Activated CD8-positive, alpha-beta memory T cell treated with anti-CD3 and anti-CD28 coated beads, Interleukin-2, amount 50 U/mL, for 48 hours (primary cell): ENCODE measurements at regions not wholly inside any gene's neighbourhood (a gene's known extent, or its start where the extent isn't known, plus 50 kb on each side); places are given as distances from the start of the nearest gene placed in this dataset.

Source experiments
- DNase-seq: peaks from one replicate; pipeline ENCODE4 v3.0.0-alpha.2; 2020

DNA sequence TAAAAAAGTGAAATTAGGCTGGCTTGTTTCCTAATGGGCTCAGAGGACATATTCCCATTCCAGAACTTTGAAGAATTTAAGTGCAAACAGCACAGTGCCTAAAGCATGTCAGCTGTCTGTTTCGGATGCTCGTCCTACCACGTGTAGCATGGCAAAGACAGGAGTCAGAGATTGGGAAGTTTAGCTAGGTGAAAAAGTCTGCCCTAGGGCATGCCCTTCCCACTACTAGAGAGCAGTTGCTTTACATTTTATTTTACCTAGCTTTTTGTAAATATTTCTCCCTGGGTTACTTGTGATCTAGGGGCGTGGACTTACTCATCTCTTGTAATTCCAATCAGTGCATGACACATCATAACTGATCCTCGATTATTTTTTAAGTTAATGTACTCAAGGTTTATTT is 111.1 kb downstream of the LMO4 start:
- no peak for DNase-seq

DNA sequence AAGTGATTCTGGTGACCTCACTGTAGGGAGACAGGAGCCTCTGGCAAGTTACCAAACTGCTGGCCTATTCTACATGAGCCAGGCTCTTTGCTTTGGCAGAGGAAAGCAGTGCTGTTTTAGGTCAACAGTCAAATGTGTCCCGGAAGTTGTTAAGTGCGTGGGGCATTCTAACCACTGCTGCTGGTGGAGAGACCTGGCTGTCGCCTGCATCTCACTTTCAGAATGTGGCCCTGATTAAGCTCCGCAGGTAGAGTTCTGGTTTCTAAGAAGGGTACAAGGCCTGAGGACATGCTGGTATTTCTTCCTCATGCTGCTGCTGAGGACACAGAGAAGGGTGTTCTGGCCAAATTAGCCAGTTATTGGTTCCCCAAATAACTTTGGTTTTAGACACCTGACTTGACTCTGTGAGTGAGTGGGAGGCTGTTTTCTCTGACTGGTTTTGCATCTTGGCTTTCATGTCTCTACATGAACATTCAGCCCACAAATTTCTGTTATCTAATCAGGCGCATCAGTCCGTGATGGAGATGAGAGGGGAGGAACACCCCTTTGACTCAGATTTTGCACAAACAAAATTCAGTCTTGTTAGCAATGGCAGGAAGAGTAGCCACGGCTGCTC is 120.8 kb downstream of the LMO4 start:
- DNase-seq, result peak; percentile 54

DNA sequence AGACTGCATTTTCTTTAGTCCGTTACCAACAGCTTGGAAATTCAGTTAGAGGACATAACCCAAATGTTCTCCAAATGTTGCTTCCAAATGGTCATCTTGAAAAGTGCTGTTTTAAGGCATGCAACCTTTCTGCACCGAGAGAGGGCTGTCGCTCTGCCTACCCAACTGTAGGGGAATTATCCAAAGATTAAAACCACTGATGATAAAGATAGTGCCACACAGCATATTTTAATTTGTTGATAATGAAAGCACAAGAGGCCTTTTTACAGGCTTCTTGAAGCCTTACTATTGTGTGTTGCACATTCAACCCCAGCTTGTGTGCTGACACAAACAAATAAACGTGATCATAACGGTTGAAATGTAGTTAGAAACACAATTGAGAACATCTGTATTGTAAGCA is 121.5 kb downstream of the LMO4 start:
- DNase-seq, result no peak

DNA sequence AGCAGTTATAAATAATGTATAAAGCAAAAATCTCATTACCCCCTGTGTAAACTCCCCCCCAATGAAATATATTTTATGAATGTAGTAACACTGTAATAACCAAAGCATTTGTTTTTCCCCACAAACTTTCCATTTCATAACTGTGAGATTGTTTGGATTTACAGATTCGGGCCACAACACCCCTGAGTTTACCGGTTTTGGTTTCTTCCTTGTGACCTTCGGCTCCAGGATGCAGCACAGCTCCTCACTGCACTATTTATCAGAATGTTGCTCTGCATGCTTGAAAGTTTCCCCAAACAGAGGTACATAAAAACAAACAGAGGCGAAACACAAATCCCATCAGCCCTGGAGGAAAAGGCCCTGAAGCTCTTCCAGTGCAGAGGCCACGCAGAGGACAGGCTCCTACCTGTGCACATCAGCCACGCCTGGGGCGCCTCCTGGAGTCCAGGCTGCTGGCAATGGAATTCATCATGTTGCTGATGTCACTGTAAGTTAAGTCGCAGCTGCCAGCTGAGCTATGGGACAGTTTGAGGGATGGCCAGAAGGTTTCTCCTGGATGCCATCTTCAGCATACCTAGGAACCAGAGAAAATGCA is 122.0 kb downstream of the LMO4 start:
- DNase-seq, result no peak

DNA sequence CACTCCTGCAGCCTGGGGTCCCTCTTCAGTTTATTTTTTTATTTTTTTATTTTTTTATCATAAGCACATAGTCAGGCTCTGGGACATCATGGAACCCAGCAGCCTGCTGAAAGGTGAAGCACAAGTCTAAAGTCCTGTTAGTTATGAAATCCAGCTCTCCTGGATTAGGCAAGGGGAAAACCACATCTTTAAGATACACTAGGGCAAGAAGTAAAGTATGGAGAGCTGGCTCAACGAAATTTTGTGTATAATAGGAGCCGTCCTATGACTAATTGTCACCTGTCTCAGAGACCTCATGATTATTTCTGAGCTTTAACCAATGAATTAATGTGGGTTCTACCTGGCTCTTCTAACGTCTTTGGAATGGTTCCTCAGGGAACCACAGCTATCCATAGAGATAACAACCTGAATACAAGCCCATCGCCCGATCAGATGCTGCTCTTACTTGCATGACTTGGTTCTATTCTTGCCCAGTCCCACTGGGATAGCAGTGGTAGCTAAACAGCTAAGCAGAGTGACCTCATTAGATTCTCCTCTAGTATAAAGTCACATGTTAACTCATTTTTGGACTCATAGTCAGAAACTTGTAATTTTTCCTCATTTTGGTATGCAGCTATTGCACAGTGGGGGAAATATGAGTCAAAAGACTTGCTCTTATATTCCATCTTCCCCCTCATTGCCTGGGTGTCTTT is 122.7 kb downstream of the LMO4 start:
- no peak for DNase-seq

DNA sequence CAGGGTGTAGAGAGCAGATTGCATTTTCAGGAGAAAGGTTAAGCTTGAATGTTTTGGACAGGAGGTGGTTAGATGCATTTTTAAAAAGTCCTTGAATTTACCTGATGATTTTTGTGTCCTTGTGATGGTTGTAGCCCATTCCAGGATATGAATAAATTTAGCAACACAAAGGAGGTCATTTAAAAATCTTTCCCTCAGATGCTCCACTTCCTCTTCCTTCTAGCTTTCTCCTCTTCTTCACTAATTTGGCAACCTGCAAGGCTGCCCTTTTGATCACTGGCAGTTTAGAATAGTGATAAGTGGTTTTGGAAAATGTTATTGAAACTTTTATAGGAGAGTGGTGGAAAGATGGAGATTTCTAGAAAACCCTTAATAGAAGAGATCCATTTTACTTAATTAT is 124.0 kb downstream of the LMO4 start:
- DNase-seq, result no peak

DNA sequence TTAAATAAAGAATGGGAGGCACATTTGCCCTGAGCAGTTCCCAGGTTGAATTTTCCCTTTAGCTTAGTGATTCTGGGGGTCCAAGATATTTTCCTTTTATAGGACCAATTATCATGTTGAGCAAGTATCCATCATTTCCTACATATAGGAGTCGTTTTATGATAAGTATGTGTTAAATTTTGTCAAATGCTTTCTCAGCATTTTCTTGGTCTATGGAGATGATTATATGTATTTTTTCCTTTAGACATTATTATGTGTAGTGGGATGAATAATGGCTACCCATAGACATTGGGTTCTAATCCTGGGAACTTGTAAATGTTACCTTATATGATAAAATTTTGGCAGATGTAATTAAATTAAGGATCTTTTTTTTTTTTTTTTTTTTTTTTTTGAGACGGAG is 128.7 kb downstream of the LMO4 start:
- DNase-seq, result no peak

DNA sequence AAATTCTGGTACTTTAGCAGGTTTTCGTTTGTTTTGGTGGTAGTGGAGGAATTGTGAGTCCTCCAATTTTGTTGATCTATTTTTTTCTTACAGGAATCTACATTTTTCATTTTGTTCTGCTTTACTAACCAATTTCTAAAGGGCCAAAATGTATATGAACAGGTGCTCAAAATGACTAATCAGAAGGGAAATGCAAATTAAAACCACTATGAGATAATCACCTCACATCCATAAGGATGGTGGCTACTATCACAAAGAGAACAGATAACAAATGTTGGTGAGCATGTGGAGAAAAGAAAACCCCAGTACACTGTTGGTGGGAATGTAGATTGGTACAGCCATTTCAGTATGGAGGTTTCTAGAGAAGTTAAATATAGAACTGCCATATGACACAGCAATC is 134.2 kb downstream of the LMO4 start:
- DNase-seq, result no peak

DNA sequence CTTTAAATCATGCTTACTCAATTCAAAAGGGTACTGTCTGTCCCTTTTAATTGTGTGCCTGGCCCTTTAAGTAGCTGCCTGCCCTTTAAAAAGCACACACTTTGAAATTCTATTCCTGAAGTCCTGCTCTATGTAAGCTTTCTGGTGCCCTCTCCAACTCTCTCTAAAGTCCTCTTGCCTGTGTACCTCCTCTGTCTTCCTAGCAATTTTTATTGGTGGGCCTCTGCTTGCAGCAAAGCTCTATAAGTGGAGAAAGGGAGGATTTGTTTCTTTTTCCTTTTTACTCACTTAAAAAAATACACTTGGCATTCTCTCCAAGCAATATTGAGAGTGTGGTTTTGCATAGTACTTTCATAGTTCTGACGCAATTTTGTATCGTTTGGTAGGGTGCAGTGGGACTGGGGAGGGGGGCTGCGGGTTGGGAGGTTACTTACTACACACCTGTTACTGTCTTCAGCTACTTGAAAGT is 135.4 kb downstream of the LMO4 start:
- no peak for DNase-seq

DNA sequence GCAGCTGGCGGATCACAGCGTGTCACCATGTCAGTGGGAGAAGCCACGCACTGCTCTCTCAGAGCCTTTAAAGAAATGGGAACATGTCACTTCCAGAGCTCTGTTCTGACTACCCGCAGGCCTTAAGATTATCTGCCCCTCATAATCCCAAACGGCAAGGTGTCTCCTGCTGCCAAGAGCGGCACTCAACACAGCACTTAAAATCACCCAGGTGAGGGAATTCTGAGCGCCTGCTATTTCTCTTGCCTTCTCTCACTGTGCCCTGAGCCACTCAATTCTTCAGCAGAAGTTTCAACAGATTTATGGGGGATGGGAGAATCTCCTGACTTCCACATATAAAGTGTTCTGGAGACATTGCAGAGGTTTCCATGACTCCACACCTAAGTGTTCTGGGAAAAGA is 137.9 kb downstream of the LMO4 start:
- DNase-seq, result no peak

DNA sequence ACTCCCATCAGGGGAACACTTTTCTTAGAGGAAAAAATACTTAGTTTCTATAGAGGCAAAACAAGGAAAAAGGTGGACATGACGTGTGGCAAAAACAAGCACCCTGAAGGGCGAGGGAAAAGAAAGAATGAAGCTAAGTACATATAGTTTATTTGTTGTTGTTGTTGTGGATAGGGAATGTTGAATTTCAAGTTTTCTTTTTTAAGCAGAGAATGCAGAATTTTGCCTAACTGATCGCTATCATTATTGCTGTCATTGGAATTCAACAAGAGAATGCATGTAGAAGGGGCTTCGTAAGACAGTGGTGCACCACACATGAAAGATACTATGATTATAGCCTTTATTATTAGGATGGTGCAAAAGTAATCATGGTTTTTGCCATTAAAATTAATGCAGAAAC is 144.0 kb downstream of the LMO4 start:
- DNase-seq, result no peak

DNA sequence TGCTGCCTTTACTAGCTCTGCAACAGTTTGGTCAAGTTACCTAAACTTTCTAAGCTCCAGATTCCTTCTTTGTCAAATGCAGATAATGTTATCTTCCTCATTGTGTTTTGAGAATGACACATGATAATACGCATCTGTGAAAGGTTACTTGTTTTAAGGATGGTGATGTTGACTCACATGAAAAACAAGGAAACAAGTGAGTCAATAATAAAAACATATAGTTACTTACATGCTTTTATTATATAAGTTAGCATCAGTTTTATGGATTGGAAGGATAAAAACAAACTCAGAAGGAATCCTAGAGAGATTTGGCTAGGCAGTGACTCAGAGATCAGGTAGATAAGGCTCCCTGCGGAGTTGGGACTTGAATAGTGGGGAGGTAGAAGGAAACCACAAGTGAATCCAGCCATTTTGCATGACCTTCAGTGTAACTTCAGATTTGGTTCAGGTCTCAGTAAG is 144.6 kb downstream of the LMO4 start:
- no peak for DNase-seq

DNA sequence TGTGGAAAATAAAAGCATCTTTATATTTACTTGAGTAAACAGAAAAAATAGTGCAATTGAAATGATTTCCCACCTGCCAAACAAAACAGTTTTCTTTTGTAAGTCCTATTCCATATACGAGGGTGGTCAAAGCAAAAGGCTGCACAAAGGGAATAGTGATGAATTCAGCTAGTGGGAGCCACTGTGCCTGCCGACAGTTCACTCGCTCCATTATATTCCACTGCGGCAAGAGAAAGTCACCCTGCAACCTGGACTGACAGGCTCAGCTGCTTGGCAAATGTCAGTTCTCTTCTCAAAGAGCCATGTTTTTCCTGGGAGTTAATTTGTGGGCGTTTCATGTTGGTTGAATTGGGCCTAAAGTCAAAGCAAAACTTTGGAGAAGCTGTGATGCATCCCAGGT is 145.4 kb downstream of the LMO4 start:
- no peak for DNase-seq

DNA sequence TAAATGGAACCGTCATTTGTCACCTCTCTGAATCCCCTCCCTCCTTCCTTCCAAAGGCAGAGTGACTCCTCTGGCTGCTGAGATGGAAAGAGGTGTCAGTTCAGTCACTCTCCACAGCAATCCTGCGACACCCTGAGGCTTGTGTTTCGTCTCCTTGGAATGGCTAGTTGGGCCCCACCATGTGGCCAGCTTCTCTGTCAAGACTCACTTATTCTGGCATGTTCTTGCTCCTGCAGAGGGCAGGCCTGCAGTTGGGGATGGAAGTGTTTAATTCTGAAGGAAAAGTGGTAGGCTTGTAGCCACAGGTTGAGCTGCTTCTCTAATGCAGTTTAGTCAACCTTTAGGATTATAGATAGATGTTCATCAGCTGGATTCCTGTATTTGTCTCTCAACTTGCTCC is 149.6 kb downstream of the LMO4 start:
- no peak for DNase-seq

DNA sequence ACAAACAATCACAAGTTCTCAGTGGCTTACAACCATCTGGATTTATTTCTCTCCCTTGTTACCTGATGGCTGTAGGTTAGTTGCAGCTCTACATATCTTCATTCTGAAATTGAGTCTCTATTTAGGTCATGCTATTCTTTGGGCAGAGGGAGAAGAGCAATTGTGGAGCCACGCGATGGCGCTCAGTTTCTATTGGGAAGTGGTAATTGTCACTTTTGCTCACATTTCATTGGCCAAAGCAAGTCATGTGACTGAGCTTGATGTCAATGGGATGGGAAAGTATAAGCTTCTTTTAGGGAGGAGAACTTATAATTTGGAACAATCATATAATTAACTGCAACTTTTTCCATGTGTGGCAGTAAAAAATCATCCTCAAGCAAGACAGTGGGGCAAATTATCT is 166.5 kb downstream of the LMO4 start:
- no peak for DNase-seq

DNA sequence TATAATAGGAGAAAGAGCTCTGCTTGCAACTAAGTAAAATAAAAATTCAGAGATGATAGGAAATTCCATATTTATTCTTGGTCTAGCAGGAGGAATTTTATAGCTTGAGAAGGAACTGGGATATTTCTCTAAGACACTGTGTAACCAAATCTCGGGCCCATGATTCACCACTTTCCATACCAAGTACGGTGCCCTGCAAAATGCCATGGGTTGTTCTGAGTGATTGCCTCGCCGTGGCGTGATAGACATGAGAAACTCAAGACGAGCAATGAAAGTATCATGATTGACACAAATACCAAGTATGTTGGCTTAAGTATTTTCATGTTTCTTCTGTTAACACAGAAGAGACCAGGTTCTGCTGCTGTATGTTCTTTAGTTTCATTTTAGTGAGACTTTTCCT is 167.2 kb downstream of the LMO4 start:
- no peak for DNase-seq

DNA sequence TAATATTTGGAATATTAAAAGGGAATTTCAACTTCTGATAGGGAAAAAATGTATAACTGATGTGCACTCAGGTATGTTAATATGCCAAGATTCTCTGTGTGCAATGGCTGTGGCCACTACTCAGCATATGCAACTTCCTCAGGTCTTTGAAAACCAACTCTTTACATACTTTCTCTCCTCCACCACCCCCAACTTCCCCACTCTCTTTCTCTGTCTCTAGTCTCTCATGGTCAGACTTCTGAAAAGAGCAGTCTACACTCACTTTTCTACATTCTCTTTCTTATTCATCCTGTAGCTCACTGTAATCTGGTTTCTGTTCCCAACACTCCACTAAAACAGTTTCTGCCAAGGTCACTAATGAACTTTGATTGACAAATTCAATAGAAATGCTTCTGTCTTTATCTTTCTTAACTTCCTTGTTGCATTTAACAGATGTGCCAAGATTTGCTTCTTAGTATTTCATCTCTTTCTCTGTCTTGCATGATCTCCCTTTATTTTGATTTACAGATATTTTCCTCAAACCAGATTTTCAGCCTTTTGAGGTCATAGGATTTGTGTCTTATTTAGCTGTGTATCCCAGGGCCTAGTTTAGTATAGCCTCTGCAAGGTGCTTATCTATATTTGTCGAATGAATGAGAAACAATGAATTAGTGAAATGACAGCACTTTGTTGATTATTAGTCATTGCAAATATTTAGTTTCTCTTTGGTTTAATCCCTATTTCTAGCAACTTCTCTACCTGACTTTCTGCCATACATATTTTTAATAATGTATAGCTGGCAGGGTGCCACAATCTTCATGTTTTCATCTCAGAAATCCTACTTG is 168.9 kb downstream of the LMO4 start:
- DNase-seq, result no peak

DNA sequence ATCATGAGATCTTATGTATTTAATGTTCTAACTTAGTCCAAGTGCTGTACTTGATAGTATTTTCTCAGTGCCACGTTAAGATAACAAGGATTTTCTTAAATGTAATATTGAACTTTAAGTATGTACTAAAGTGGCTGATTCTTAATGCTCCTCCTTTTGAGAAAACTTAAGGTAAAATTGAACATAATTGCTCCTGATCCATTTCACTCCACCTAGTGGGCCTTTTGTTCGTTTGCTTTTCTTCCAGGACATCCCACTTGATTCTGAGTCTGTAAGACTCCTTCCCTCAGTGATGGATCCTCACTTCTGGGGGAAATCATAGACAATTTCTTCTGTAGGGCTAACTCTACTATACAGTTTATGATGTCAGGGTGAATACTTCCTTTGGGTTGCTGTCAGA is 173.1 kb downstream of the LMO4 start:
- DNase-seq, result no peak

DNA sequence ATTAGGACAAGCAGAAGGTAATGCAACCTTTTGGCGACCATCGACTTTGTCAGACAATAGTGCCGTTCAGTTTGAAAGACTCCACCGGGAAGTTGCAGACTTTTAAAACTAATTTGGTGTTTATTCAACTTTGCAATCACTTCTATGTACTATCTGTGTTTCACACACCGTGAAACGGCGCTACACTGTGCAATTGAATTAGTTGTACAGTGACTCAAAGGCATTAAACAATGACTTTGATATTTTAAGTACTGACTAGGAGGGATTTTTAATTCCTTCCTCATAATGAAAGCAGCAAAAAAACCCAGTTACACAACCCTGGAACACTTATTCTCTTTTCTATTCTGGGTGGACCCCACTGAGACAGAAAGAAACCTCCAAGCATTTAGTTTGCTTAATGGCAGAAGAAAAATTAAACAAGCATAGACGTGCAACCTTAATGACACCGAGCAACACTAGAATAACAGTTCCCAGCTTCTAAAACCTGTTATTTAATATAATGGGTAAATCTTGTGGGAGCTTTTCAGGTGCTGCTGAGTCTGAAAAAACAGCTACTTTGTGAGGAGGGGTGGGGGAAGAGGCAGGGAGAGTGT is 176.8 kb downstream of the LMO4 start:
- no peak for DNase-seq

DNA sequence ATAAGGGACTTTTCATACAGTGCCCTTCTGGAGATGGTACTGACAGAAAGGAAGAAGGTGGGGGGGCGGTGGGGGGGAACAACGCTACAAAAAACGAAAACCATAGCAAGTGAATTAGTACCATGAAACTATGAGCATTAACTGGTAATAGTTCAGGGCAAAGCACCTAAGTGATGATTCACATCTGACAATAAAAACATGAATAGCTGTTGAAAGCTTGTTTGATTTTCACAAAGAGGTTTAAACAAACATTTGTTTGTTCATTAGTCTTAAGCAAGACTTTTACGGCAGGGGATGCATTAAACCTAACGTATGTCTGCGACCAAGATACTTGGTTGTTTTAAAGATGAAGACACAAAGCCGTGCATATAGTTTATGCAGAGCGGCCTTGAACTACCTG is 177.5 kb downstream of the LMO4 start:
- DNase-seq, result no peak

DNA sequence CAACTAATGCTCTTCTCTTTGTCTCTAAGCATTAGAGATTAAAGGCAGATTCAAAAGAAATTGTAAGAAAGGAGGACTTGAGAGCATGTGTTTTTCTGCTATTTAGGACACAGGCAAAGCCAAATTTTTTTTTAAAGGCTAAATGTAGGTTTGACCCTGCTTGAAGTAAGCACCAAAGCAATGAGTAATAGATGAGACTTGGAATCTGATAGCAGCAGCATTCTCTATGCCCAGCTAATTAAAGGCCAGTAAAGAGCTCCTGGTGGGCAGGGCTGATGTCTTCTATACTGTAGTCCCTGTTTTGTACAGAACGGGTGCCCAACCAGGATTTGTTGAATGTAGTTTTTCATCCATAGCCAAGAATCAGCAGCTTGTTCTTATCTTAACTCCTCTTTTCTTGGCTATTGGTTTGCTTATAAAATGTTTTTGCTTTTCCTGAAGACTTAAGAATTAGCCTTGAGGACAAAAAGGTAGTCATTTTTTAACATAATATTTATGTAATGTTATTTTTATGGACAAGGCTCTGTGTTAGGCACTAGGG is 179.6 kb downstream of the LMO4 start:
- no peak for DNase-seq

DNA sequence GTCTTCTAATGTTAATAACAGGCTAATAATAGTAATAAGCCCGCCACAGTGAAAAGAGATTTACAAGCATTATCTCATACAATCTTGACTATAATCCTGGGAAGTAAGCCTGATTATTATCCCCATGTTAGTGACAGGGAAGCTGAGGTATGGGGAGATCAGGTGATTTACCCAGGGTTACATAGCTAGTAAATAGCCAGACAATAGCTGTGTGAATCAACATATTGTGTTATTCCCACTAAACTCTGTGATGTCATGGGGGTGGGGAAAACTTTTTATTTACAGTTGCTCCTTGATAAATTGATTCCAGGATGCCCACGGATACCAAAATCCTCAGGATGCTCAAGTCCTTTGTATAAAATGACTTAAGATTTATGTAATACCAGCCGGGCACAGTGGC is 181.9 kb downstream of the LMO4 start:
- DNase-seq, result no peak

DNA sequence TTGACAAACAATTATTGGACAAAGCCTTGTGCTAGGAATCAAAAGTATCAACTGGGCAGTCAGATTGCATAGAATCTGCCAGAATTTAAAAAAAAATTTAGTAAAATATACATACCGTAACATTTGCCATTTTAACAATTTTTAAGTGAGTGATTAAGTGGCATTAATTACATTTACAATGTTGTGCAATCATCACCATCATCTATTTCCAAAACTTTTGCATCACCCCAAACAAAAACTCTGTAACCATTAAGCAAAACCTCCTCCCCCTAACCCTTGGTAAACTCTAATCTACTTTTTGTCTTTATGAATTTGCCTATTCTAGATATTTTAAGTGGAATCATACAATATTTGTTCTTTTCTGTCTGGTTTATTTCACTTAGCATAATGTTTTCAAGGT is 182.8 kb downstream of the LMO4 start:
- no peak for DNase-seq
